GM12801 (cell line): ENCODE measurements at regions not wholly inside any gene's neighbourhood (a gene's known extent, or its start where the extent isn't known, plus 50 kb on each side); places are given as distances from the start of the nearest gene placed in this dataset.

ENCODE experiments used
- CTCF ChIP-seq: IDR thresholded peaks from one replicate; pipeline ENCODE4 v1.5.1; 2011; ENCODE audit warnings: control low read depth; ENCODE audit not compliant: insufficient read length; ENCODE audit errors: extremely low read depth

DNA sequence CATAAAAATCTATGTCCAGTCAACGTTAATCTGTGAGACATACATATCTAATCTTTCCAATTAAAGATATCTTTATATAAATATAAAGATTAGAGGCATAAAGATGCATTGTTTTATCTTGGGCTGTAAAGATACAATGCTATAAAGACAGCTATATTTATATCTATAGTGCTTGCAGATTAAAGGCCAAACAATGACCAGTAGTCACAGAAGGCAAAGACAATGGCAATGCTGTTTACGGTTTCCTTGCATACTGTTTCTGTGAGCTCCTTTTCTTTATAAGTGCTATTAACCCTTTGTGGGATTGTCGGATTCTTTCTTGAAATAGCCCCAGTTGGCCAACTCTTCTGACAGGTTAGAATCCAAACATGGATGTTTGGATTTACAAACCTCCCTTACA is 85.5 kb upstream of the SALL1 start:
- TF ChIP-seq CTCF, result no peak

DNA sequence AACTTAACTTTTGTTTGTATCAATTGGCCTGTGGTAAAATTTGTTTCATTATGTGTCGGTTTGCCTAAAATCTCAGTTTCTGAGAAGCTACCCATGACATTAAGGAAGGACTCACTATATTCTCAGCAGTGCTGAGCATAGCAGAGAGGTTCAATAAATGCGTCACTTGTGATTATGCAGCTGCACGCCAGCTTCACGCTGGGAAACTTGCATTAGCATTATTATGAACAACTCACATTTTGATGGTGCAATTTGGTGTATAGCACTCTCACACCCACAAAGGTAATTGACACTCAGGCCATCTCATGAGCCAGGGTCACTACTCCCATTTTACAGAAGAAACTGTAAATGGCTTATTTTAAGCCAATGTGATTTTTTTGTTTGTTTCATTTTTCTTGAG is 80.6 kb upstream of the SALL1 start:
- no peak for TF ChIP-seq CTCF

DNA sequence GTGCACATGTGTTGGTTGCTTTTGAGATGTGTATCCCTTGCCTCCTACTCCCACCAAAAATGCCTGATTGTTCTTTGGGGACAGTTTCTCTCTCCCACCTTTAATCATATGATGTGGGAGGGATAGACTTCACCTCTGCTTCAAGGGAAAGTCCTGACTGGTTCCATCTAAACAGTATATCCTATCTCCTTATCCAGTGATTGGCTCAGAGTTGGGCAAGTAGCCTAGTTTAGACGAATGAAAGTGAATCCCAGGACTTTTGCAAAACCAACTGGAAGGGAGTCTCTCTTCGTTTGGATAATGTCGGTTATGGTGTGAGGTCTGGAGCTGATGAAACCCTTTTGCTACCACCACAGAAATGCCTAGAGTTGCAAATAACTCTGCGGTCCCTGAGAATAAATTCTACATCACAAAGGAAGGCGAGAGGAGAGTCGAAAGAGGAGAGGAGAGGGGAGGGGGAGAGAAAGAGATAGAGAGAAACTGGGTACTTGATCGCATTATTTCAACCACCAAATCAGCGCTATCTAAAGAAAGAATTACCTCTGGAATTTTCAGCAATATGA is 77.1 kb upstream of the SALL1 start:
- TF ChIP-seq CTCF, result no peak

DNA sequence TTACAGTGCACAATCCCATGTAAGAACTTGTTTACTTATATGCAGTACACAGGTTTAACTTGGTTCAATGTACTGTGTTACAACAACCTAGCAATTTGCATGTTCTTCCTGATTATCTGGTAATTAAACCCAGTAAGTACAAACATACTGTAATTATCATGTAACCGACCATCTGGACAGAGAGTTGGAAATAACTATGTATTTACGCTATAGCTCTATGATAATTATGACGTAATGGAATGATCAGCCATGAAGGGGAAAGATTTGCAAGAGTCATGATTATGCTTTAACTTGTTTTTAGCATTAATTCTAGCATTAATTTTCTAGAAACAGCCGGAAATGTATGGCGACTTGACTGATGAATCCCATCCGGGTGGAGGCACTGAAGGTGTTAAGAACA is 74.8 kb upstream of the SALL1 start:
- no peak for TF ChIP-seq CTCF

- TF ChIP-seq CTCF, result no peak
These were observed 73.2 kb upstream of the SALL1 start for GRCh38 chr16:51224317-51224716.

GRCh38 chr16:51222016-51222415 is 70.9 kb upstream of the SALL1 start:
- no peak for TF ChIP-seq CTCF

GRCh38 chr16:51211148-51211547 is 60.1 kb upstream of the SALL1 start:
- TF ChIP-seq CTCF, result no peak

DNA sequence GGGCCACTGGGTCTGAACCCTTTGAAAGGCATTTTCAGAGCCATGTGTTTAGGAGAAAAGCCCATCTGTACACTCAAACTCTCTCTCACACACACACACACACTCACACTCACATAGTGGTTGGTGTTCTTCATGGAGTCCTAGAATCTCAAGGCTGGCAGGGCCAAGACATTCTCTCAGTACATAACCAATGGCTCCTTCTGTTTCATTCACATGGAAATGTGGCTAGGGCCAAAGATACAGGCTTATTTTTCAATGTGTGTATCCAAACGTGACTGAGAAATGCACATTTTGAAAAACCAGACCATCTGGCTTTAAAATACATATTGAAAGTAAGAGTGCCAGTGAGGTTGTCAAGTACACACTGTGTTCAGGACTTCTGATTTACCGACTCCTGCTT is 59.0 kb upstream of the SALL1 start:
- TF ChIP-seq CTCF, result no peak
